GM12878 (cell line): ENCODE measurements at regions not wholly inside any gene's neighbourhood (a gene's known extent, or its start where the extent isn't known, plus 50 kb on each side); places are given as distances from the start of the nearest gene placed in this dataset.
A peak's percentile ranks its signal among the peaks of the same experiment; 100 is the strongest.
"Not testable (repeated sequence)": the region's sequence is repeated elsewhere in the genome, so short reads cannot be mapped to it uniquely, and the experiment has no call there.

Source experiments
- ATAC-seq: fragments of 200-7000 bp; cut with Tn5 transposase; 3 replicates; pipeline ENCODE4 v1.9.1; 2020; ENCODE audit warnings: mild to moderate bottlenecking, moderate library complexity
- BruUV-seq: library from RNA; stranded (reverse); fragments of 400-500 nt; replicated peaks from 2 replicates; lab custom pipeline; 2021; lab: Mats Ljungman, UMichigan
- CTCF ChIA-PET: fragments of 300-600 bp; sonication (Branson Sonifier 250); formaldehyde crosslinking; extraction: SDS; loops from one replicate; lab custom pipeline; 2021; ENCODE audit warnings: inconsistent platforms; lab: Yijun Ruan, JAX
- POLR2A ChIA-PET: fragments of 350-600 bp; formaldehyde crosslinking; extraction: SDS; loops from one replicate; lab custom pipeline; 2021; ENCODE audit warnings: inconsistent platforms; lab: Charles Lee
- RAD21 ChIA-PET: fragments of 300-600 bp; sonication (Branson Sonifier 250); formaldehyde crosslinking; loops from one replicate; lab custom pipeline; 2023; ENCODE audit warnings: antibody characterized with exemption; ENCODE audit not compliant: unreplicated experiment; lab: Charles Lee
- SMC1A ChIA-PET: fragments of 300-600 bp; sonication (Branson Sonifier 250); formaldehyde crosslinking; loops from one replicate; lab custom pipeline; 2023; ENCODE audit not compliant: unreplicated experiment, uncharacterized antibody; lab: Charles Lee
- DNase-seq: peaks from one replicate; pipeline ENCODE4 v3.0.0-alpha.2; 2011; ENCODE audit warnings: low read depth, low spot score
- FAIRE-seq: peaks from 3 replicates; lab custom pipeline; 2011; peaks lifted over from hg19 to GRCh38; lab: Jason Lieb, UNC
- H2AFZ ChIP-seq: 2 replicates; pipeline ENCODE4 v1.6.0; 2011; ENCODE audit warnings: low read depth, low read length, control low read depth; ENCODE audit not compliant: control insufficient read depth
- H3K27ac ChIP-seq: 2 replicates; pipeline ENCODE4 v1.5.1; 2011; ENCODE audit warnings: control low read depth; ENCODE audit not compliant: control insufficient read depth, insufficient read depth
- H3K27me3 ChIP-seq, 2 experiments: replicated peaks in 1 of 2; 2 replicates each; pipeline versions ENCODE4 v1.6.0 to v1.6.1; 2011; ENCODE audit warnings: low read length in 1 of 2; ENCODE audit not compliant: control insufficient read depth in 2 of 2, insufficient read depth in 2 of 2
- H3K36me3 ChIP-seq, 2 experiments: 2 replicates each; pipeline ENCODE4 v1.5.1; 2011; ENCODE audit warnings: low read length in 1 of 2; ENCODE audit not compliant: control insufficient read depth in 2 of 2, insufficient read depth in 2 of 2
- H3K4me1 ChIP-seq: 2 replicates; pipeline ENCODE4 v1.6.1; 2011; ENCODE audit warnings: mild to moderate bottlenecking, low read length, moderate library complexity, mixed read lengths; ENCODE audit not compliant: control insufficient read depth, insufficient read depth
- H3K4me2 ChIP-seq: 2 replicates; pipeline ENCODE4 v1.6.0; 2011; ENCODE audit warnings: control low read depth; ENCODE audit not compliant: control insufficient read depth, insufficient read depth
- H3K4me3 ChIP-seq: fragments of 200-600 bp; sonication (generic); 2 replicates; pipeline ENCODE4 v1.5.1; 2016
- H3K79me2 ChIP-seq: 2 replicates; pipeline ENCODE4 v1.6.0; 2011; ENCODE audit warnings: low read length; ENCODE audit not compliant: control insufficient read depth, insufficient read depth
- H3K9ac ChIP-seq: 2 replicates; pipeline ENCODE4 v1.8.0; 2011; ENCODE audit warnings: low read length, control low read depth, mixed read lengths; ENCODE audit not compliant: control insufficient read depth, insufficient read depth
- H3K9me3 ChIP-seq: replicated peaks from 3 replicates; pipeline ENCODE4 v1.5.1; 2011; ENCODE audit warnings: mild to moderate bottlenecking, low read length; ENCODE audit not compliant: control insufficient read depth, insufficient read depth
- H4K20me1 ChIP-seq: 2 replicates; pipeline ENCODE4 v1.6.0; 2011; ENCODE audit not compliant: control insufficient read depth, insufficient read depth
- WGBS: methylation state at CpG from one replicate; pipeline ENCODE4 v1.1.6; 2016; ENCODE audit warnings: low lambda C conversion rate; ENCODE audit not compliant: insufficient replicate concordance, insufficient coverage; ENCODE audit errors: missing lambda C conversion rate; 5-methylcytosine and 5-hydroxymethylcytosine counted together
- in situ Hi-C: fragments of 300-500 bp; cut with MboI; formaldehyde crosslinking; loops from 9 replicates; pipeline ENCODE4 v1.14.3; 2018; ENCODE audit warnings: mixed read lengths
- intact Hi-C: fragments of 100-400 bp; cut with micrococcal nuclease; formaldehyde crosslinking; loops from one replicate; pipeline ENCODE4 v1.14.2; 2022; ENCODE audit not compliant: unreplicated experiment

DNA sequence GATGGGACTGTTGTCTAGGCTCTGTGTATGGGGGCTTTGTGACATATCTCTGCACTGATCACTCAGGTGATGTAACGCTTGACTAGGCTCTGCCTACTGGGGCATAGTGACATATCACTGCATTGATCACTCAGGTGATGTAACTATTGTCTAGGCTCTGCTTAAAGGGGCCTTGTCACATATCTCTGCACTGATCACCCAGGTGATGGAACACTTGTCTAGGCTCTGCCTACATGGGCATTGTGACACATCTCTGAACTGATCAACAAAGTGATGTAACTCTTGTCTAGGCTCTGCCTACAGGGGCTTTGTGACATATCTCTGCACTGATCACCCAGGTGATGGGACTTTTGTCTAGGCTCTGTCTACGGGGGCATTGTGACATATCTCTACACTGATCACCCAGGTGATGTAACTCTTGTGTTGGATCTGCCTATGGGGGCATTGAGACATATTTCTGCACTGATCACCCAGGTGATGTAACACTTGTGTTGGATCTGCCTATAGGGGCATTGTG lies 51.4 kb upstream of the USP14 start:
- BruUV-seq, intact Hi-C loops, H3K4me1 ChIP-seq, H2AFZ ChIP-seq, RAD21 ChIA-PET, SMC1A ChIA-PET, H3K4me3 ChIP-seq, ATAC-seq, H3K4me2 ChIP-seq, POLR2A ChIA-PET, H3K9me3 ChIP-seq, H3K79me2 ChIP-seq, FAIRE-seq, in situ Hi-C loops, H3K36me3 ChIP-seq, H3K27me3 ChIP-seq, H3K9ac ChIP-seq, H3K27ac ChIP-seq, CTCF ChIA-PET, DNase-seq, H4K20me1 ChIP-seq: not testable (repeated sequence)
- WGBS, result 5% methylated on average over 2 of the region's 2 CpGs

DNA sequence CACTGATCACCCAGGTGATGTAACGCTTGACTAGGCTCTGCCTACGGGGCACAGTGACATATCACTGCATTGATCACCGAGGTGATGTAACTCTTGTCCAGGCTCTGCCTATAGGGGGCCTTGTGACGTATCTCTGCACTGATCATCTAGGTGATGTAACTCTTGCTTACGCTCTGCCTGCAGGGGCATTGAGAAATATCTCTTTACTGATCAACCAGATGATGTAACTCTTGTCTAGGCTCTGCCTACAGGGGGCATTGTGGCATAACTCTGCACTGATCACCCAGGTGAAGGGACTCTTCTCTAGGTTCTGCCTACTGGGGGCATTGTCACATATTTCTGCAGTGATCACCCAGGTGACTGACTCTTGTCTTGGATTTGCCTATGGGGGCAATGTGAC lies 50.9 kb upstream of the USP14 start:
- H3K4me2 ChIP-seq, in situ Hi-C loops, BruUV-seq, ATAC-seq, H3K36me3 ChIP-seq, H3K27ac ChIP-seq, H3K9me3 ChIP-seq, DNase-seq, H2AFZ ChIP-seq, CTCF ChIA-PET, H3K4me1 ChIP-seq, H3K79me2 ChIP-seq, H3K4me3 ChIP-seq, SMC1A ChIA-PET, H3K9ac ChIP-seq, intact Hi-C loops, H4K20me1 ChIP-seq, FAIRE-seq, RAD21 ChIA-PET, H3K27me3 ChIP-seq, POLR2A ChIA-PET: not testable (repeated sequence)
- WGBS, result 24% methylated on average over 5 of the region's 5 CpGs

- WGBS, result 17% methylated on average over 3 of the region's 3 CpGs
- SMC1A ChIA-PET, POLR2A ChIA-PET: not testable (repeated sequence)
Measured at GRCh38 chr18:107947-108664, 50.3 kb upstream of the USP14 start.

More at GRCh38 chr18:107947-108664, 50.3 kb upstream of the USP14 start:
- H3K27ac ChIP-seq, H3K4me3 ChIP-seq, intact Hi-C loops, CTCF ChIA-PET, RAD21 ChIA-PET, H3K36me3 ChIP-seq, H3K79me2 ChIP-seq, H3K27me3 ChIP-seq, BruUV-seq, H3K4me2 ChIP-seq, DNase-seq, in situ Hi-C loops, H3K4me1 ChIP-seq, H2AFZ ChIP-seq, H3K9ac ChIP-seq, FAIRE-seq, H3K9me3 ChIP-seq, H4K20me1 ChIP-seq: not testable (repeated sequence)
- peak; percentile 20 for ATAC-seq
